ENCODE measurements at regions not wholly inside any gene's neighbourhood (a gene's known extent, or its start where the extent isn't known, plus 50 kb on each side); places are given as distances from the start of the nearest gene placed in this dataset.

DNA sequence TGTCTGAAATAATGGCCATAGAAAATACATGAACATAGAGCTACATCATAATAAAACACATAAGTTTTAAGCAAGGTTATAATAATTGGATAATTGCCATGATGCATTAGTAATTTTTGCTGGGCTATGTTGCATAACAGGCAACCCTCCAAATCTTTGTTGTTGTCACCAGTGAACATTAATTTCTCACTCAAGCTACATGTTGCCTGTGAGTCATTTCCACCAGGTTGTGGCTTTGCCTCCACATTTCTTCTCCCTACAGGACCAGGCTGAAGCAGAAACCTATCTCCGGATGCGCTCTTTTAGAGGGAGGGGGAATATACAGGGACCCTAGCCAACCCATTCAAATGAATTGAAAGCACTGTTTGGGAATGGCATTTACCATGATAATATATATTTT lies 347.7 kb downstream of the GABRG1 start:
- no peak overlapping the region for H3K4me2 ChIP-seq (ENCODE audit: low read length)
- no peaks in the 10 kb centered on the region for H3K36me3 ChIP-seq (ENCODE audit: insufficient read depth, low read length)
- H3K27ac ChIP-seq (ENCODE audit: low read length) = no peak overlapping the region
- H2AFZ ChIP-seq (ENCODE audit: low read depth, low read length) = no peak overlapping the region
- no peaks in the 10 kb centered on the region for H3K79me2 ChIP-seq (replicated peaks; ENCODE audit: insufficient read depth, low read length)
- no peak overlapping the region for H3K9ac ChIP-seq (ENCODE audit: low read length)
- no peaks in the 10 kb centered on the region for H3K27me3 ChIP-seq (ENCODE audit: insufficient read depth, low read depth, low read length)
- no peaks in the 10 kb centered on the region for H3K9me3 ChIP-seq (ENCODE audit: low read length)
- TF ChIP-seq SMC3 (conservative IDR thresholded peaks at IDR 0.05; ENCODE audit: poor library complexity) (no peak), RAD21 (conservative IDR thresholded peaks at IDR 0.05) (no peak), POLR2AphosphoS5 (IDR thresholded peaks at IDR 0.05) (no peak), TAF1 (IDR thresholded peaks at IDR 0.05; ENCODE audit: low read depth) (no peak), EP300 (conservative IDR thresholded peaks at IDR 0.05; ENCODE audit: poor library complexity, severe bottlenecking) (no peak), EZH2 (IDR thresholded peaks at IDR 0.05; ENCODE audit: borderline replicate concordance, insufficient read depth, low read length, poor library complexity, severe bottlenecking) (no peak), CTCF (IDR thresholded peaks at IDR 0.05; ENCODE audit: poor library complexity, severe bottlenecking) (no peak), MXI1 (conservative IDR thresholded peaks at IDR 0.05; ENCODE audit: poor library complexity, severe bottlenecking) (no peak)
- TF ChIP-seq, protein P1, sequence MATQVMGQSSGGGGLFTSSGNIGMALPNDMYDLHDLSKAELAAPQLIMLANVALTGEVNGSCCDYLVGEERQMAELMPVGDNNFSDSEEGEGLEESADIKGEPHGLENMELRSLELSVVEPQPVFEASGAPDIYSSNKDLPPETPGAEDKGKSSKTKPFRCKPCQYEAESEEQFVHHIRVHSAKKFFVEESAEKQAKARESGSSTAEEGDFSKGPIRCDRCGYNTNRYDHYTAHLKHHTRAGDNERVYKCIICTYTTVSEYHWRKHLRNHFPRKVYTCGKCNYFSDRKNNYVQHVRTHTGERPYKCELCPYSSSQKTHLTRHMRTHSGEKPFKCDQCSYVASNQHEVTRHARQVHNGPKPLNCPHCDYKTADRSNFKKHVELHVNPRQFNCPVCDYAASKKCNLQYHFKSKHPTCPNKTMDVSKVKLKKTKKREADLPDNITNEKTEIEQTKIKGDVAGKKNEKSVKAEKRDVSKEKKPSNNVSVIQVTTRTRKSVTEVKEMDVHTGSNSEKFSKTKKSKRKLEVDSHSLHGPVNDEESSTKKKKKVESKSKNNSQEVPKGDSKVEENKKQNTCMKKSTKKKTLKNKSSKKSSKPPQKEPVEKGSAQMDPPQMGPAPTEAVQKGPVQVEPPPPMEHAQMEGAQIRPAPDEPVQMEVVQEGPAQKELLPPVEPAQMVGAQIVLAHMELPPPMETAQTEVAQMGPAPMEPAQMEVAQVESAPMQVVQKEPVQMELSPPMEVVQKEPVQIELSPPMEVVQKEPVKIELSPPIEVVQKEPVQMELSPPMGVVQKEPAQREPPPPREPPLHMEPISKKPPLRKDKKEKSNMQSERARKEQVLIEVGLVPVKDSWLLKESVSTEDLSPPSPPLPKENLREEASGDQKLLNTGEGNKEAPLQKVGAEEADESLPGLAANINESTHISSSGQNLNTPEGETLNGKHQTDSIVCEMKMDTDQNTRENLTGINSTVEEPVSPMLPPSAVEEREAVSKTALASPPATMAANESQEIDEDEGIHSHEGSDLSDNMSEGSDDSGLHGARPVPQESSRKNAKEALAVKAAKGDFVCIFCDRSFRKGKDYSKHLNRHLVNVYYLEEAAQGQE (IDR thresholded peaks at IDR 0.05; ENCODE audit: borderline replicate concordance) = no peak
- no peak overlapping the region for H3K4me3 ChIP-seq (ENCODE audit: low read length)
- no peaks in the 10 kb centered on the region for H4K20me1 ChIP-seq (ENCODE audit: insufficient read depth)
- no peaks in the 10 kb centered on the region for H3F3A ChIP-seq (ENCODE audit: insufficient read depth, low read length, poor library complexity, severe bottlenecking)
- no peaks in the 10 kb centered on the region for H3K9me2 ChIP-seq (ENCODE audit: insufficient read depth, low read length)

DNA sequence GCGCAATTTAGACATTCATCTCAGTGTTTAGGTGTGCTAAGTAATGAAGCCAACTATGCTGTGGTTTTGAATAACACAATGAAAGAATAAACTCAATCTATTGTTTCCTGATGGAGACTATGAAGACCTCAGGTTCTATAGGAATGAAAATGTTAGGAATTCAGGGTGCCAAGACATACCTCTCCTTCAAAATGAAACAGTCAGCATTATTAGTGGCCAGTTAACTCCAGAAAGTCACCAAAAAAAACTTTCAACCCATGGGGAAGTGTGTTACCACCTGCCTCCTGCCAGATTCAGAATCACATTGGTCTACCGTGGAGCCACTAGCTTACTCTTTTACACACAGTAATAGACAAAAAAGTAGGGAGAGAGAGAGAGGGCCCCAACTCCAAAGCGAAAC lies 352.9 kb downstream of the GABRG1 start:
- Histone ChIP-seq H3K4me3 (ENCODE audit: low read length) (no peak overlapping the region), H4K20me1 (ENCODE audit: insufficient read depth) (no peaks in the 10 kb centered on the region), H3K27ac (ENCODE audit: low read length) (no peak overlapping the region), H3K79me2 (replicated peaks; ENCODE audit: insufficient read depth, low read length) (no peaks in the 10 kb centered on the region), H3K9ac (ENCODE audit: low read length) (no peak overlapping the region), H2AFZ (ENCODE audit: low read depth, low read length) (no peak overlapping the region), H3K27me3 (ENCODE audit: insufficient read depth, low read depth, low read length) (no peaks in the 10 kb centered on the region), H3K36me3 (ENCODE audit: insufficient read depth, low read length) (no peaks in the 10 kb centered on the region), H3K9me2 (ENCODE audit: insufficient read depth, low read length) (no peaks in the 10 kb centered on the region), H3K4me2 (ENCODE audit: low read length) (no peak overlapping the region), H3K9me3 (ENCODE audit: low read length) (no peaks in the 10 kb centered on the region), H3F3A (ENCODE audit: insufficient read depth, low read length, poor library complexity, severe bottlenecking) (no peaks in the 10 kb centered on the region)
- TF ChIP-seq MXI1 (conservative IDR thresholded peaks at IDR 0.05; ENCODE audit: poor library complexity, severe bottlenecking) = no peak
- no peak for TF ChIP-seq EZH2 (IDR thresholded peaks at IDR 0.05; ENCODE audit: borderline replicate concordance, insufficient read depth, low read length, poor library complexity, severe bottlenecking)
- no peak for TF ChIP-seq EP300 (conservative IDR thresholded peaks at IDR 0.05; ENCODE audit: poor library complexity, severe bottlenecking)
- no peak for TF ChIP-seq POLR2AphosphoS5 (IDR thresholded peaks at IDR 0.05)
- TF ChIP-seq TAF1 (IDR thresholded peaks at IDR 0.05; ENCODE audit: low read depth) = no peak
- TF ChIP-seq SMC3 (conservative IDR thresholded peaks at IDR 0.05; ENCODE audit: poor library complexity) = no peak
- TF ChIP-seq RAD21 (conservative IDR thresholded peaks at IDR 0.05) = no peak
- TF ChIP-seq, protein P1 (IDR thresholded peaks at IDR 0.05; ENCODE audit: borderline replicate concordance) = no peak
- no peak for TF ChIP-seq CTCF (IDR thresholded peaks at IDR 0.05; ENCODE audit: poor library complexity, severe bottlenecking)
